Osteocyte (in vitro differentiated cells): ENCODE measurements at regions not wholly inside any gene's neighbourhood (a gene's known extent, or its start where the extent isn't known, plus 50 kb on each side); places are given as distances from the start of the nearest gene placed in this dataset.

Experiments
- DNase-seq: peaks from one replicate; pipeline ENCODE4 v3.0.0; 2021; ENCODE audit warnings: mixed read lengths; ENCODE audit not compliant: unreplicated experiment; ENCODE audit errors: extremely low spot score
- H3K27ac Mint-ChIP-seq: one replicate; pipeline ENCODE4 v1.8.0; 2021; ENCODE audit warnings: mild to moderate bottlenecking, mixed read lengths; ENCODE audit not compliant: unreplicated experiment
- H3K27me3 Mint-ChIP-seq: one replicate; pipeline ENCODE4 v1.8.0; 2021; ENCODE audit warnings: mixed read lengths; ENCODE audit not compliant: unreplicated experiment
- H3K36me3 Mint-ChIP-seq: one replicate; pipeline ENCODE4 v1.8.0; 2021; ENCODE audit warnings: mixed read lengths; ENCODE audit not compliant: unreplicated experiment
- H3K4me1 Mint-ChIP-seq: one replicate; pipeline ENCODE4 v1.8.0; 2021; ENCODE audit warnings: mixed read lengths; ENCODE audit not compliant: unreplicated experiment
- H3K4me3 Mint-ChIP-seq: one replicate; pipeline ENCODE4 v1.8.0; 2021; ENCODE audit warnings: mild to moderate bottlenecking, moderate library complexity, mixed read lengths; ENCODE audit not compliant: unreplicated experiment
- H3K9me3 Mint-ChIP-seq: one replicate; pipeline ENCODE4 v1.8.0; 2021; ENCODE audit warnings: mixed read lengths; ENCODE audit not compliant: unreplicated experiment
- CTCF ChIP-seq: fragments of 200-600 bp; sonication (generic); IDR thresholded peaks from 2 replicates; pipeline ENCODE4 v1.5.0; 2021; ENCODE audit warnings: antibody characterized with exemption, mild to moderate bottlenecking, moderate library complexity

GRCh38 chr16:87063543-87063942 is 253.6 kb downstream of the C16orf95 start:
- Mint-ChIP-seq H3K27ac (peak overlapping the region; percentile 71), H3K36me3 (no peaks in the 10 kb centered on the region), H3K27me3 (no peaks in the 10 kb centered on the region), H3K4me1 (peaks cover 67% of the 10 kb centered on the region), H3K4me3 (peak overlapping the region; percentile 72), H3K9me3 (no peaks in the 10 kb centered on the region)
- DNase-seq, result no peak
- no peak for TF ChIP-seq CTCF

GRCh38 chr16:87064731-87065445 is 252.3 kb downstream of the C16orf95 start:
- DNase-seq, result no peak
- Mint-ChIP-seq H3K27ac (peak overlapping the region; percentile 96), H3K36me3 (no peaks in the 10 kb centered on the region), H3K9me3 (no peaks in the 10 kb centered on the region), H3K4me3 (peak overlapping the region; percentile 72), H3K4me1 (peaks cover 58% of the 10 kb centered on the region), H3K27me3 (no peaks in the 10 kb centered on the region)
- no peak for TF ChIP-seq CTCF

- peak overlapping the region; percentile 72 for H3K4me3 Mint-ChIP-seq
- peak overlapping the region; percentile 96 for H3K27ac Mint-ChIP-seq
- no peak for TF ChIP-seq CTCF
- DNase-seq, result no peak
- peaks cover 51% of the 10 kb centered on the region for H3K4me1 Mint-ChIP-seq
- H3K9me3 Mint-ChIP-seq, result no peaks in the 10 kb centered on the region
- H3K36me3 Mint-ChIP-seq, result no peaks in the 10 kb centered on the region
- no peaks in the 10 kb centered on the region for H3K27me3 Mint-ChIP-seq
Observed at GRCh38 chr16:87065446-87066132, 251.6 kb downstream of the C16orf95 start.

- Mint-ChIP-seq H3K27me3 (no peaks in the 10 kb centered on the region), H3K9me3 (no peaks in the 10 kb centered on the region), H3K4me1 (peaks cover 44% of the 10 kb centered on the region), H3K27ac (no peak overlapping the region), H3K4me3 (no peak overlapping the region), H3K36me3 (no peaks in the 10 kb centered on the region)
- TF ChIP-seq CTCF, result no peak
- no peak for DNase-seq
Observed at GRCh38 chr16:87066133-87067002, 250.8 kb downstream of the C16orf95 start.
